ENCODE measurements at regions not wholly inside any gene's neighbourhood (a gene's known extent, or its start where the extent isn't known, plus 50 kb on each side); places are given as distances from the start of the nearest gene placed in this dataset.

- no peak overlapping the region for H3K9ac ChIP-seq (replicated peaks in 1 of 4; ENCODE audit: extremely low read depth in 1 of 4, low read depth in 3 of 4, low read length in 3 of 4)
- H3K4ac ChIP-seq (replicated peaks; ENCODE audit: insufficient read length, low read depth, low read length): no peak overlapping the region
- no peak overlapping the region for H4K5ac ChIP-seq (ENCODE audit: insufficient read length, low read depth, low read length)
- no peak overlapping the region for H3K4me2 ChIP-seq (ENCODE audit: insufficient read depth in 1 of 2, low read depth in 2 of 2, low read length in 2 of 2)
- H2BK15ac ChIP-seq (ENCODE audit: low read length): no peak overlapping the region
- H4K91ac ChIP-seq (replicated peaks; ENCODE audit: insufficient read length, low read length): no peak overlapping the region
- no peak overlapping the region for H2BK5ac ChIP-seq (ENCODE audit: low read depth, low read length)
- no peak overlapping the region for H2BK20ac ChIP-seq (ENCODE audit: low read length)
- no peak overlapping the region for H3K56ac ChIP-seq (replicated peaks; ENCODE audit: insufficient read length, low read depth, low read length)
- POLR2A ChIA-PET (ENCODE audit: partially characterized antibody): no interaction called here
- no peaks in the 10 kb centered on the region for H3K79me1 ChIP-seq (ENCODE audit: low read depth, low read length)
- no peaks in the 10 kb centered on the region for H3K36me3 ChIP-seq (ENCODE audit: control insufficient read depth in 2 of 4, insufficient read depth in 4 of 4, low read length in 3 of 4)
- no peak overlapping the region for H2AK5ac ChIP-seq (ENCODE audit: low read depth, low read length)
- H2AFZ ChIP-seq (ENCODE audit: low read length): no peak overlapping the region
- H4K20me1 ChIP-seq (replicated peaks in 1 of 2; ENCODE audit: control insufficient read depth in 1 of 2, insufficient read depth in 2 of 2, low read length in 2 of 2): peaks cover 0 to 3% of the 10 kb centered on the region in 2 experiments
- no peak overlapping the region for H3K4me3 ChIP-seq (ENCODE audit: extremely low read depth in 1 of 4, insufficient read depth in 2 of 4, low read depth in 3 of 4, low read length in 4 of 4)
- CTCF ChIA-PET (ENCODE audit: partially characterized antibody): interaction anchor here (1.0 to 2.6 kb wide), 3 partner anchors 18 to 235 kb away, joined by 3 to 6 read pairs (median 3); no protein-coding TSS in a partner anchor
- H3K79me2 ChIP-seq (ENCODE audit: control insufficient read depth in 1 of 2, insufficient read depth in 2 of 2, low read length in 2 of 2): no peaks in the 10 kb centered on the region; a peak in 1 of 4 replicates
- H3K18ac ChIP-seq (ENCODE audit: extremely low read depth, low read length): no peak overlapping the region
- H2BK12ac ChIP-seq (ENCODE audit: low read depth, low read length): no peak overlapping the region
- TF ChIP-seq ZNF274 (IDR thresholded peaks at IDR 0.05; ENCODE audit: borderline replicate concordance, extremely low read depth, low read length) (no peak), BACH1 (IDR thresholded peaks at IDR 0.05; ENCODE audit: low read length) (no peak), SP2 (IDR thresholded peaks at IDR 0.05; ENCODE audit: low read length) (no peak)
- no peaks in the 10 kb centered on the region for H3K9me3 ChIP-seq (ENCODE audit: insufficient read depth in 2 of 2, low read depth in 1 of 2, low read length in 1 of 2)
- H2BK120ac ChIP-seq (replicated peaks; ENCODE audit: low read depth, low read length): no peak overlapping the region
- H3K23ac ChIP-seq (ENCODE audit: insufficient read length): no peak overlapping the region
- FAIRE-seq: no peak
- no peak overlapping the region for H3K14ac ChIP-seq (ENCODE audit: insufficient read length)
- 92% methylated on average over 8 of the region's 8 CpGs; no CpG with 5 or more reads in 1 of the 2 experiments for WGBS, 2 experiments (ENCODE audit: extremely low coverage in 1 of 2, insufficient coverage in 1 of 2, insufficient read length in 1 of 2, insufficient replicate concordance in 2 of 2, low coverage in 1 of 2, low lambda C conversion rate in 2 of 2, missing lambda C conversion rate in 1 of 2)
- no peak overlapping the region for H3K27ac ChIP-seq (ENCODE audit: low read depth, low read length)
- H4K8ac ChIP-seq (ENCODE audit: extremely low read depth, insufficient read depth, low read length): no peak overlapping the region
- peaks cover 0 to 31% (median 27%) of the 10 kb centered on the region in 4 experiments; a peak in 6 of 7 replicates for H3K27me3 ChIP-seq (replicated peaks in 1 of 4; ENCODE audit: control insufficient read depth in 3 of 4, extremely low read depth in 1 of 4, insufficient read depth in 3 of 4, low read length in 3 of 4)
- no peak for DNase-seq (ENCODE audit: low read depth in 1 of 2, low spot score in 2 of 2)
- peaks cover 2% of the 10 kb centered on the region; the same call in 1 of the 2 replicates for H3K23me2 ChIP-seq (ENCODE audit: low read depth, low read length)
- peaks cover 2 to 14% (median 9%) of the 10 kb centered on the region in 4 experiments for H3K4me1 ChIP-seq (replicated peaks in 1 of 4; ENCODE audit: control insufficient read depth in 3 of 4, insufficient read depth in 4 of 4, low read length in 3 of 4)
Observed at GRCh38 chr13:112208656-112209055, 141.7 kb downstream of the SOX1 start.
